ENCODE measurements at regions not wholly inside any gene's neighbourhood (a gene's known extent, or its start where the extent isn't known, plus 50 kb on each side); places are given as distances from the start of the nearest gene placed in this dataset.
"Not testable (repeated sequence)": the region's sequence is repeated elsewhere in the genome, so short reads cannot be mapped to it uniquely, and the experiment has no call there.

GRCh38 chr13:74536649-74537048 lies 402.4 kb upstream of the KLF12 start:
- H3K27me3 ChIP-seq (ENCODE audit: control insufficient read depth in 2 of 2, insufficient read depth in 2 of 2, low read length in 2 of 2); H3K4me3 ChIP-seq (ENCODE audit: low read length in 2 of 2): not testable (repeated sequence)

GRCh38 chr13:74533226-74533625 lies 399.0 kb upstream of the KLF12 start:
- Histone ChIP-seq H3K9ac (ENCODE audit: low read depth in 1 of 2, low read length in 2 of 2) (no peak overlapping the region), H3K27me3 (ENCODE audit: control insufficient read depth in 2 of 2, insufficient read depth in 2 of 2, low read length in 2 of 2) (no peaks in the 10 kb centered on the region), H3K4me1 (ENCODE audit: control insufficient read depth in 2 of 2, insufficient read depth in 2 of 2, low read length in 2 of 2) (no peaks in the 10 kb centered on the region), H3K36me3 (ENCODE audit: control insufficient read depth in 2 of 2, insufficient read depth in 2 of 2, low read length in 2 of 2) (no peaks in the 10 kb centered on the region), H3K9me3 (ENCODE audit: control insufficient read depth in 2 of 2, low read length in 2 of 2) (no peaks in the 10 kb centered on the region), H3K4me3 (ENCODE audit: low read length in 2 of 2) (no peak overlapping the region), H3K27ac (ENCODE audit: low read depth in 2 of 2, low read length in 2 of 2) (no peak overlapping the region)

More at GRCh38 chr13:74536649-74537048, 402.4 kb upstream of the KLF12 start:
- H3K36me3 ChIP-seq (ENCODE audit: control insufficient read depth in 2 of 2, insufficient read depth in 2 of 2, low read length in 2 of 2); H3K9me3 ChIP-seq (ENCODE audit: control insufficient read depth in 2 of 2, low read length in 2 of 2); H3K9ac ChIP-seq (ENCODE audit: low read depth in 1 of 2, low read length in 2 of 2); H3K27ac ChIP-seq (ENCODE audit: low read depth in 2 of 2, low read length in 2 of 2); H3K4me1 ChIP-seq (ENCODE audit: control insufficient read depth in 2 of 2, insufficient read depth in 2 of 2, low read length in 2 of 2): not testable (repeated sequence)

GRCh38 chr13:74530011-74530410 lies 395.8 kb upstream of the KLF12 start:
- H3K4me1 ChIP-seq (ENCODE audit: control insufficient read depth in 2 of 2, insufficient read depth in 2 of 2, low read length in 2 of 2) = no peaks in the 10 kb centered on the region
- no peak overlapping the region for H3K9ac ChIP-seq (ENCODE audit: low read depth in 1 of 2, low read length in 2 of 2)
- H3K27ac ChIP-seq (ENCODE audit: low read depth in 2 of 2, low read length in 2 of 2) = no peak overlapping the region
- H3K36me3 ChIP-seq (ENCODE audit: control insufficient read depth in 2 of 2, insufficient read depth in 2 of 2, low read length in 2 of 2) = no peaks in the 10 kb centered on the region
- no peaks in the 10 kb centered on the region for H3K9me3 ChIP-seq (ENCODE audit: control insufficient read depth in 2 of 2, low read length in 2 of 2)
- H3K27me3 ChIP-seq (ENCODE audit: control insufficient read depth in 2 of 2, insufficient read depth in 2 of 2, low read length in 2 of 2) = no peaks in the 10 kb centered on the region
- H3K4me3 ChIP-seq (ENCODE audit: low read length in 2 of 2) = no peak overlapping the region

GRCh38 chr13:74528734-74529513 lies 394.7 kb upstream of the KLF12 start:
- no peaks in the 10 kb centered on the region for H3K27me3 ChIP-seq (ENCODE audit: control insufficient read depth in 2 of 2, insufficient read depth in 2 of 2, low read length in 2 of 2)
- no peaks in the 10 kb centered on the region for H3K9me3 ChIP-seq (ENCODE audit: control insufficient read depth in 2 of 2, low read length in 2 of 2)
- no peaks in the 10 kb centered on the region for H3K36me3 ChIP-seq (ENCODE audit: control insufficient read depth in 2 of 2, insufficient read depth in 2 of 2, low read length in 2 of 2)
- H3K9ac ChIP-seq (ENCODE audit: low read depth in 1 of 2, low read length in 2 of 2) = no peak overlapping the region
- H3K27ac ChIP-seq (ENCODE audit: low read depth in 2 of 2, low read length in 2 of 2) = no peak overlapping the region
- H3K4me3 ChIP-seq (ENCODE audit: low read length in 2 of 2) = no peak overlapping the region
- no peaks in the 10 kb centered on the region for H3K4me1 ChIP-seq (ENCODE audit: control insufficient read depth in 2 of 2, insufficient read depth in 2 of 2, low read length in 2 of 2)

- Histone ChIP-seq H3K4me1 (ENCODE audit: control insufficient read depth in 2 of 2, insufficient read depth in 2 of 2, low read length in 2 of 2) (no peaks in the 10 kb centered on the region), H3K27me3 (ENCODE audit: control insufficient read depth in 2 of 2, insufficient read depth in 2 of 2, low read length in 2 of 2) (no peaks in the 10 kb centered on the region), H3K36me3 (ENCODE audit: control insufficient read depth in 2 of 2, insufficient read depth in 2 of 2, low read length in 2 of 2) (no peaks in the 10 kb centered on the region), H3K4me3 (ENCODE audit: low read length in 2 of 2) (no peak overlapping the region), H3K27ac (ENCODE audit: low read depth in 2 of 2, low read length in 2 of 2) (no peak overlapping the region), H3K9ac (ENCODE audit: low read depth in 1 of 2, low read length in 2 of 2) (no peak overlapping the region), H3K9me3 (ENCODE audit: control insufficient read depth in 2 of 2, low read length in 2 of 2) (no peaks in the 10 kb centered on the region)
Observed at GRCh38 chr13:74523057-74523456, 388.9 kb upstream of the KLF12 start.

GRCh38 chr13:74511523-74511922 lies 377.3 kb upstream of the KLF12 start:
- H3K27ac ChIP-seq (ENCODE audit: low read depth in 2 of 2, low read length in 2 of 2) = no peak overlapping the region
- H3K4me1 ChIP-seq (ENCODE audit: control insufficient read depth in 2 of 2, insufficient read depth in 2 of 2, low read length in 2 of 2) = no peaks in the 10 kb centered on the region
- H3K9ac ChIP-seq (ENCODE audit: low read depth in 1 of 2, low read length in 2 of 2) = no peak overlapping the region
- H3K9me3 ChIP-seq (ENCODE audit: control insufficient read depth in 2 of 2, low read length in 2 of 2) = no peaks in the 10 kb centered on the region
- no peaks in the 10 kb centered on the region for H3K27me3 ChIP-seq (ENCODE audit: control insufficient read depth in 2 of 2, insufficient read depth in 2 of 2, low read length in 2 of 2)
- H3K4me3 ChIP-seq (ENCODE audit: low read length in 2 of 2) = no peak overlapping the region
- H3K36me3 ChIP-seq (ENCODE audit: control insufficient read depth in 2 of 2, insufficient read depth in 2 of 2, low read length in 2 of 2) = no peaks in the 10 kb centered on the region

GRCh38 chr13:74487091-74487722 lies 353.0 kb upstream of the KLF12 start:
- H3K9ac ChIP-seq (ENCODE audit: low read depth in 1 of 2, low read length in 2 of 2) = no peak overlapping the region
- no peak overlapping the region for H3K27ac ChIP-seq (ENCODE audit: low read depth in 2 of 2, low read length in 2 of 2)
- no peaks in the 10 kb centered on the region for H3K36me3 ChIP-seq (ENCODE audit: control insufficient read depth in 2 of 2, insufficient read depth in 2 of 2, low read length in 2 of 2)
- no peaks in the 10 kb centered on the region for H3K9me3 ChIP-seq (ENCODE audit: control insufficient read depth in 2 of 2, low read length in 2 of 2)
- no peak overlapping the region for H3K4me3 ChIP-seq (ENCODE audit: low read length in 2 of 2)
- no peaks in the 10 kb centered on the region for H3K4me1 ChIP-seq (ENCODE audit: control insufficient read depth in 2 of 2, insufficient read depth in 2 of 2, low read length in 2 of 2)
- no peaks in the 10 kb centered on the region for H3K27me3 ChIP-seq (ENCODE audit: control insufficient read depth in 2 of 2, insufficient read depth in 2 of 2, low read length in 2 of 2)

- Histone ChIP-seq H3K9ac (ENCODE audit: low read depth in 1 of 2, low read length in 2 of 2) (no peak overlapping the region), H3K27ac (ENCODE audit: low read depth in 2 of 2, low read length in 2 of 2) (no peak overlapping the region), H3K27me3 (ENCODE audit: control insufficient read depth in 2 of 2, insufficient read depth in 2 of 2, low read length in 2 of 2) (no peaks in the 10 kb centered on the region), H3K9me3 (ENCODE audit: control insufficient read depth in 2 of 2, low read length in 2 of 2) (no peaks in the 10 kb centered on the region), H3K36me3 (ENCODE audit: control insufficient read depth in 2 of 2, insufficient read depth in 2 of 2, low read length in 2 of 2) (no peaks in the 10 kb centered on the region), H3K4me1 (ENCODE audit: control insufficient read depth in 2 of 2, insufficient read depth in 2 of 2, low read length in 2 of 2) (no peaks in the 10 kb centered on the region), H3K4me3 (ENCODE audit: low read length in 2 of 2) (no peak overlapping the region)
Observed at GRCh38 chr13:74485757-74486156, 351.6 kb upstream of the KLF12 start.

- H3K4me1 ChIP-seq (ENCODE audit: control insufficient read depth in 2 of 2, insufficient read depth in 2 of 2, low read length in 2 of 2) = no peaks in the 10 kb centered on the region
- H3K4me3 ChIP-seq (ENCODE audit: low read length in 2 of 2) = no peak overlapping the region
- no peak overlapping the region for H3K9ac ChIP-seq (ENCODE audit: low read depth in 1 of 2, low read length in 2 of 2)
- no peaks in the 10 kb centered on the region for H3K36me3 ChIP-seq (ENCODE audit: control insufficient read depth in 2 of 2, insufficient read depth in 2 of 2, low read length in 2 of 2)
- no peaks in the 10 kb centered on the region for H3K27me3 ChIP-seq (ENCODE audit: control insufficient read depth in 2 of 2, insufficient read depth in 2 of 2, low read length in 2 of 2)
- no peak overlapping the region for H3K27ac ChIP-seq (ENCODE audit: low read depth in 2 of 2, low read length in 2 of 2)
- H3K9me3 ChIP-seq (ENCODE audit: control insufficient read depth in 2 of 2, low read length in 2 of 2) = no peaks in the 10 kb centered on the region
Observed at GRCh38 chr13:74479124-74479523, 344.9 kb upstream of the KLF12 start.

- Histone ChIP-seq H3K4me1 (ENCODE audit: control insufficient read depth in 2 of 2, insufficient read depth in 2 of 2, low read length in 2 of 2) (no peaks in the 10 kb centered on the region), H3K4me3 (ENCODE audit: low read length in 2 of 2) (no peak overlapping the region), H3K27me3 (ENCODE audit: control insufficient read depth in 2 of 2, insufficient read depth in 2 of 2, low read length in 2 of 2) (no peaks in the 10 kb centered on the region), H3K9ac (ENCODE audit: low read depth in 1 of 2, low read length in 2 of 2) (no peak overlapping the region), H3K36me3 (ENCODE audit: control insufficient read depth in 2 of 2, insufficient read depth in 2 of 2, low read length in 2 of 2) (no peaks in the 10 kb centered on the region), H3K27ac (ENCODE audit: low read depth in 2 of 2, low read length in 2 of 2) (no peak overlapping the region), H3K9me3 (ENCODE audit: control insufficient read depth in 2 of 2, low read length in 2 of 2) (no peaks in the 10 kb centered on the region)
Observed at GRCh38 chr13:74476788-74477187, 342.6 kb upstream of the KLF12 start.

All from mucosa of rectum (tissue), 2 donors.